Peyer's patch (tissue), 4 donors: ENCODE measurements at regions not wholly inside any gene's neighbourhood (a gene's known extent, or its start where the extent isn't known, plus 50 kb on each side); places are given as distances from the start of the nearest gene placed in this dataset.

Experiments
- DNase-seq, 3 donors: peaks; one replicate each; pipeline ENCODE4 v3.0.0-alpha.2; 2017 to 2019
- H3K27ac ChIP-seq, 4 donors: fragments of 200-600 bp; sonication (generic); one replicate each; pipeline ENCODE4 v1.5.1; 2016 to 2019
- H3K27me3 ChIP-seq, 2 donors: fragments of 200-600 bp; sonication (generic); one replicate each; pipeline ENCODE4 v1.5.1; 2019
- H3K36me3 ChIP-seq, 3 donors: fragments of 200-600 bp; sonication (generic); one replicate each; pipeline ENCODE4 v1.5.1; 2016 to 2019
- H3K4me1 ChIP-seq, 4 donors: fragments of 200-600 bp; sonication (generic); one replicate each; pipeline ENCODE4 v1.5.1; 2016 to 2019
- H3K4me3 ChIP-seq, 4 donors: fragments of 200-600 bp; sonication (generic); 1 replicate in 3 of 4; 2 replicates in 1 of 4; pipeline ENCODE4 v1.5.1; 2016 to 2019; ENCODE audit warnings: mild to moderate bottlenecking in 1 of 4
- H3K9me3 ChIP-seq, 4 donors: fragments of 200-600 bp; sonication (generic); one replicate each; pipeline ENCODE4 v1.5.1; 2016 to 2019; ENCODE audit warnings: mild to moderate bottlenecking in 1 of 4
- POLR2A ChIP-seq, 2 donors: fragments of 450-650 bp; IDR thresholded peaks; one replicate each; pipeline ENCODE4 v1.5.1; 2017; ENCODE audit warnings: antibody characterized with exemption in 2 of 2, mild to moderate bottlenecking in 2 of 2, moderate library complexity in 2 of 2
- TF ChIP-seq, protein P1 (sequence below), 6 experiments: fragments of 450-650 bp in 4 of 6; fragments of 200-600 bp in 2 of 6; sonication (generic) in 1 of 6; IDR thresholded peaks; one replicate each; pipeline ENCODE4 v1.5.1; 2017 to 2019; ENCODE audit warnings: antibody characterized with exemption in 6 of 6, mild to moderate bottlenecking in 3 of 6, moderate library complexity in 1 of 6

GRCh38 chr10:118112543-118113125 is 65.9 kb upstream of the RAB11FIP2 start:
- DNase-seq, result no peak
- H3K27ac ChIP-seq, result no peak overlapping the region
- TF ChIP-seq POLR2A (IDR thresholded peaks at IDR 0.05), result no peak
- TF ChIP-seq, protein P1, sequence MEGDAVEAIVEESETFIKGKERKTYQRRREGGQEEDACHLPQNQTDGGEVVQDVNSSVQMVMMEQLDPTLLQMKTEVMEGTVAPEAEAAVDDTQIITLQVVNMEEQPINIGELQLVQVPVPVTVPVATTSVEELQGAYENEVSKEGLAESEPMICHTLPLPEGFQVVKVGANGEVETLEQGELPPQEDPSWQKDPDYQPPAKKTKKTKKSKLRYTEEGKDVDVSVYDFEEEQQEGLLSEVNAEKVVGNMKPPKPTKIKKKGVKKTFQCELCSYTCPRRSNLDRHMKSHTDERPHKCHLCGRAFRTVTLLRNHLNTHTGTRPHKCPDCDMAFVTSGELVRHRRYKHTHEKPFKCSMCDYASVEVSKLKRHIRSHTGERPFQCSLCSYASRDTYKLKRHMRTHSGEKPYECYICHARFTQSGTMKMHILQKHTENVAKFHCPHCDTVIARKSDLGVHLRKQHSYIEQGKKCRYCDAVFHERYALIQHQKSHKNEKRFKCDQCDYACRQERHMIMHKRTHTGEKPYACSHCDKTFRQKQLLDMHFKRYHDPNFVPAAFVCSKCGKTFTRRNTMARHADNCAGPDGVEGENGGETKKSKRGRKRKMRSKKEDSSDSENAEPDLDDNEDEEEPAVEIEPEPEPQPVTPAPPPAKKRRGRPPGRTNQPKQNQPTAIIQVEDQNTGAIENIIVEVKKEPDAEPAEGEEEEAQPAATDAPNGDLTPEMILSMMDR (IDR thresholded peaks at IDR 0.05), result no peak
- no peaks in the 10 kb centered on the region for H3K4me1 ChIP-seq
- no peaks in the 10 kb centered on the region for H3K27me3 ChIP-seq
- H3K36me3 ChIP-seq, result no peaks in the 10 kb centered on the region
- no peaks in the 10 kb centered on the region for H3K9me3 ChIP-seq
- H3K4me3 ChIP-seq, result no peak overlapping the region

- no peaks in the 10 kb centered on the region for H3K9me3 ChIP-seq
- no peak overlapping the region for H3K27ac ChIP-seq
- H3K36me3 ChIP-seq, result no peaks in the 10 kb centered on the region
- no peak for DNase-seq
- no peak for TF ChIP-seq POLR2A (IDR thresholded peaks at IDR 0.05)
- TF ChIP-seq, protein P1 (IDR thresholded peaks at IDR 0.05), result no peak
- H3K4me1 ChIP-seq, result no peaks in the 10 kb centered on the region
- H3K27me3 ChIP-seq, result no peaks in the 10 kb centered on the region
- no peak overlapping the region for H3K4me3 ChIP-seq
Observed at GRCh38 chr10:118110750-118111149, 64.0 kb upstream of the RAB11FIP2 start.

- Histone ChIP-seq H3K4me1 (no peaks in the 10 kb centered on the region), H3K27ac (no peak overlapping the region), H3K4me3 (no peak overlapping the region), H3K36me3 (no peaks in the 10 kb centered on the region), H3K9me3 (no peaks in the 10 kb centered on the region), H3K27me3 (no peaks in the 10 kb centered on the region)
- TF ChIP-seq POLR2A (IDR thresholded peaks at IDR 0.05), result no peak
- TF ChIP-seq, protein P1 (IDR thresholded peaks at IDR 0.05), result no peak
- no peak for DNase-seq
Observed at GRCh38 chr10:118108194-118109026, 61.7 kb upstream of the RAB11FIP2 start.

- H3K4me1 ChIP-seq, result no peaks in the 10 kb centered on the region
- H3K27me3 ChIP-seq, result no peaks in the 10 kb centered on the region
- H3K36me3 ChIP-seq, result no peaks in the 10 kb centered on the region
- no peak for DNase-seq
- no peak overlapping the region for H3K4me3 ChIP-seq
- H3K27ac ChIP-seq, result no peak overlapping the region
- no peaks in the 10 kb centered on the region for H3K9me3 ChIP-seq
- TF ChIP-seq POLR2A (IDR thresholded peaks at IDR 0.05), result no peak
- TF ChIP-seq, protein P1 (IDR thresholded peaks at IDR 0.05), result no peak
Observed at GRCh38 chr10:118107541-118107940, 60.8 kb upstream of the RAB11FIP2 start.

DNA sequence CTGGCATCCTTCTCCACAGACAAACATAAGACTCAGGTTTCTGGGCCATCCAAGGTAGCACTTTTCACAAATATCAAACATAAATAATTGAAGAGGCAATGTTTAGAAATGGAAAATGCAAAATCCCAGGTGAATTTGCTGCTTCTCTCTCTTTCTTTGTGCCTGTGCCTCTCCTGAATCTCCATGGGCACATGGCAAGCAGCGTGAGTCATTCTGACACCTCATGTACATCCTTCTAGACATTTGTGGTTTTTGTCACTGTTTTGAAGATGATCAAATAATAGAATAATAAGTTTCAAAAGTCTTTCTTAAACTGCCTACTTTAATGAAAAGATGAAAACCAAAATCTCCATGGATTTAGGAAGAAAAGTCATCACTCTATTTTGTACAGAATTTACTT is 60.3 kb upstream of the RAB11FIP2 start:
- DNase-seq, result no peak
- H3K4me3 ChIP-seq, result no peak overlapping the region
- H3K36me3 ChIP-seq, result no peaks in the 10 kb centered on the region
- H3K27me3 ChIP-seq, result no peaks in the 10 kb centered on the region
- H3K4me1 ChIP-seq, result no peaks in the 10 kb centered on the region
- TF ChIP-seq POLR2A (IDR thresholded peaks at IDR 0.05), result no peak
- TF ChIP-seq, protein P1 (IDR thresholded peaks at IDR 0.05), result no peak
- no peak overlapping the region for H3K27ac ChIP-seq
- no peaks in the 10 kb centered on the region for H3K9me3 ChIP-seq
